ENCODE measurements at regions not wholly inside any gene's neighbourhood (a gene's known extent, or its start where the extent isn't known, plus 50 kb on each side); places are given as distances from the start of the nearest gene placed in this dataset.
"Not testable (repeated sequence)": the region's sequence is repeated elsewhere in the genome, so short reads cannot be mapped to it uniquely, and the experiment has no call there.

DNA sequence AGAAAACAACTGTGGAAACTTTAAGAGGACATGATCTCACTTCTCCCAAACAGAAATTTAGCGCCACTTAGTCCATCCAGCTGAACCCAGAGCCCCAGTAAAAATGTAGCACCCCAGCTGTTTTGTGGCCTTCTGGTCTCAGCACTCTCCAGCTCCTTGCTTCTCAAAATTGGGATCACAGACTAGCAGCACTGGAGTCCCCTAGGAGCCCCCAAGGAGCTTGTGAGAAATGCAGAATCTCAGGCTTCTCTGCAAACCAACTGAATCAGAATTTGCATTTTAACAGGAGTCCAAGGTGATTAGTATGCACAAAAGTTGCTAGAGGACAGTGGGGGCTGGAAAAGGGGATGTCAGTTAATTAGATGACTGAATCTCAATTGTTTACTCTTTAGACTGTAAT is 89.8 kb upstream of the FIBIN start:
- peak; percentile 36 for DNase-seq

GRCh38 chr11:26904801-26905200 is 89.1 kb upstream of the FIBIN start:
- DNase-seq: no peak

DNA sequence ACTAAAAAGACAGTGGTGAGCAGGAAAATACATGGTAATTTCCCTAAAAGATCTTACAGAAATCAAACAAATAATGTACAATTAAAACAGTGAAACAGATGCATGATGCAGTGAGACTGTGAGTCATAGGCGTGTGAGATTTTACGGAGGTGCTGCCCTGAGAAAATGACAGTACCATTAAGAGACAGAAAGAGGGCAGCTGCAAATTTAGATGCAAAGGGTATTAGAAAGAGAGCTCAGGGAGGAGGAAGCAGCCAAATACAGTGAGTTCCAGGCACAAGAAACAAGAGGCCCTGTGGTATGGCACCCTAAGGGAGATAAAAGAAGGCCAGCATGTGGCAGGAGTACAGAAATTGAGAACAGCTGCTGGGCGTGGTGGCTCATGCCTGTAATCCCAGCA is 88.5 kb upstream of the FIBIN start:
- DNase-seq: no peak

DNA sequence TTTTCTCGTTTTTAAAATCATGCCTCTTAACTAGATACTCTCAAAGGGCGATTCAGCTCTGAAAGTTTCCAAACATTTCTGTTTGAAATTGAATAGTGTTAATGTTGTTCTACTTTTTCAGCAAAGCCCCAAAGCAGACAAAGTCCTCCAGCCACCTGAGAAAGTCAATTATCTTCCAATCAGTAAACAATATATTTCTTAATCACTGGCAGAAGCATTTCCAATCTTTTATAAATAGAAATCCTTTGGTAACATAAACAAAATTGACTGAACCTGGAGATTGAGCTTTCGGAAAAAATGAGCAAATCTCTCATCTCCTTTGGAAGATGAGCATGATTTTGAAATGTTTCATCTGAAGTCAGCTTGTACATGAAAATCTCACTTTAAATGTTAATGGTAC is 84.4 kb upstream of the FIBIN start:
- DNase-seq: no peak

- DNase-seq: no peak
Observed at GRCh38 chr11:26909991-26910591, 83.8 kb upstream of the FIBIN start.

- peak; percentile 97 for DNase-seq
Observed at GRCh38 chr11:26914968-26915367, 78.9 kb upstream of the FIBIN start.

GRCh38 chr11:26916805-26917204 is 77.1 kb upstream of the FIBIN start:
- DNase-seq: no peak

DNA sequence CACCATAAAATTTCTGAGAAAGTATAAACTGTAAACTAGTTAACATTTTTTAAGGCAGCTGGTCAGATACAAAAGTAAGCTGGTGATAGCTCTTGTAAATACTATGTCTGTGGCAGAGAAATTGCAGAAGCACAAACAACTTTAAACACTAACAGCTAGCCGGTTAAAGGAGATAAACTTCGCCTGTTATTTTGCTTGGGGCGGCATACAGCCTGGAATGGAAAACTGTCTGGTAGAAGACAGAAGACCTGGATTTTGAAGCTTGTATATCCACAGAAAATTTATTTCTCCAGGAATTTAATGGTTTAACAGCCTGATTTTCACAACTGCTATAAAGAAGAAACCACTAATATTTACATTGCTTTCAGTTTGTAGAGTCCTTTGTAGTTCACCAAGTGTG is 65.3 kb upstream of the FIBIN start:
- DNase-seq: no peak

DNA sequence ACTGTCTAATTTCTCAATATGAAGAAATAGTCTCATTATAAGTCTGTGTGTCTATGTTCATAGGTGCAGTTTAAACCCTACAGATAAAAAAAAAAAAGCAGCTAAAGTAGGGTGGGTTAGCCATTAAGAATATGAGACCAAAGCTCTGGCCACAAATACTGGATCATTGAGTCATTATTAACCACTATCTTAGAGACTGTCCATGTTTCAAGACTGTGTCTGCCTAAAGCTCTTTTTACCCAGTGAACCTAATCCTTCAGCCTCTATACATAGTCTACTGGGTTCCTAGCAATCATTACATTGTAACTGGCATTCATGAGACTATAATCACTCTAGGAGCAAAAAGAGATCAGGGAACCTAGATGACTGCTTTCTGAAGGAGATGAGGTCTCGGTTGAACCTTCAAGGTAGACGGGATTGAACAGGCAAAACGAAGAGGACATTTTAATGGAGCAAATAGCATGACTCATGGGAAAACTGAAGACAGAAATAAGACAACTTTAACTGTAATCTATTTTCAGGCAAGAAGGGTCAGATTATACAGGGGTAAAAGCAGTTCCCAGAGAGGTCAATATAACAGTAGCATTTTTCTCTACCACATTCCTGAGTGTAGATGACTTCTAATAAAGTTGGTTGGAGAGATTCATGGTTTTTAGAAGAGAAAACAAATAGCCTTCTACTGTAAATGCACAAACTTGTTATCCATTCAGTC is 64.0 kb upstream of the FIBIN start:
- no peak for DNase-seq

DNA sequence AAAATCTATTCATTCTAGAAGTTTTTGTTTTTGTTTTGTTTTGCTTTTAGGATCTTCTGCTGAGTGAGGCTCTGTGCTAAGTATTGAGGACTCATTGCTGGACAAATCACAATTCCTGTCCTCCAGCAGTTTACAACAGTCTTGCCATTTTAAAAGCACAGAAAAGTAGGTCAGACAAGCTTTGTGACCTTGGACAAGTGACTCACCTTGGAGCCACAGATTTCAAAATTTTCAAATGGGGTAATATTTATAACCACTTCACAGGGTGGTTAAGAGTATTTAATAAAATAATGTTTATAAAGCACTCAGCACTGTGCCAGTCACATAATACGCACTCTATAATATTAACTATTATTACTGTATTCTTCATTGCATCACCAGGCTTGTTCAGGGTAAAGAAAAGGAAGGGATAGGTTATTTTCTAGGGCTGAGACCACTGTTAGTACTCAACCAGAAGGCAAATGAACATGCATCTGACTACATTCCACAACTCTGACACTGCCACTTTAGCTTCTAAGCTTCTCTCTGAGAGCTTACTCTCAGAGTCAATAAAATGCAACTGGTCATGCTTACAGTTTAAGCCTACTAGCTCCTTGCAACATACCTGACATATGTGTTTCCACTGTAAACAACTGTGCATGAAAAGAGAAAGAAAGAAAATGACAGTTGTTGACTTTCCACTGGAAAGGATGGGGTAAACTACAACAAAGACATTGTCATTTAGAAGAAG is 63.2 kb upstream of the FIBIN start:
- no peak for DNase-seq

- DNase-seq: no peak
Observed at GRCh38 chr11:26931248-26931631, 62.7 kb upstream of the FIBIN start.

GRCh38 chr11:26931881-26932280 is 62.0 kb upstream of the FIBIN start:
- no peak for DNase-seq

DNA sequence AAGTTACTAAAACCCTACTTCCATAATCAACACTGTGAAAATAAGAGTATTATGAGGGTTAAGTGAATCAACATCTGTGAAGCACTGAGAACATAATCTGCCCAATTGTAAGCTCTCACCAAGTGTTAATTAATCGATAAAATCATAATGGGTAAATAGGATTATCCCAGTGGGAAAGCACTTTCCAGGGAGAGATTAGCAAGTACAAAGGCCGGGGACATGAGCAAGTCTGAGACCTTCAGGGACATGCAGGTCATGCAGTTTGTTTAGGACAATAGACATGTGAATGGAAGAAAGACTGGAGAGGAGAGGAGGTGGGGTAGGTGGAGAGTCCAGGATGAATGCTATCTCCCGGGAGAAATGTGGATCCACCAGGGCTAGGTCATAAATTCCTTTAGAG is 57.8 kb upstream of the FIBIN start:
- no peak for DNase-seq

GRCh38 chr11:26937386-26937785 is 56.5 kb upstream of the FIBIN start:
- no peak for DNase-seq

DNA sequence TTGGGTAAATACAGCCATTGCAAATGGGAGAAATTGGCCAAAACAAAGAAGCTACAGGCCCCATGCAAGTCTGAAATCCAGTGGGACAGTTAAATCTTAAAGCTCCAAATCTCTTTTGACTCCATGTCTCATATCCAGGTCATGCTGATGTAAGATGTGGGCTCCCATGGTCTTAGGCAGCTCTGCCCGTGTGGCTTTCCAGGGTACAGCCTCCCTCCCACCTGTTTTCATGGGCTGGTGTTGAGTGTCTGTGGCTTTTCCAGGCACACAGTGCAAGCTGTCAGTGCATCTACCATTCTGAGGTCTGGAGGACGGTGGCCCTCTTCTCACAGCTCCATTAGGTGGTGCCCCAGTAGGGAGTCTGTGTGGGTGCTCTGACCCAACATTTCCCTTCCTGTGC is 53.4 kb upstream of the FIBIN start:
- not testable (repeated sequence) for DNase-seq

DNA sequence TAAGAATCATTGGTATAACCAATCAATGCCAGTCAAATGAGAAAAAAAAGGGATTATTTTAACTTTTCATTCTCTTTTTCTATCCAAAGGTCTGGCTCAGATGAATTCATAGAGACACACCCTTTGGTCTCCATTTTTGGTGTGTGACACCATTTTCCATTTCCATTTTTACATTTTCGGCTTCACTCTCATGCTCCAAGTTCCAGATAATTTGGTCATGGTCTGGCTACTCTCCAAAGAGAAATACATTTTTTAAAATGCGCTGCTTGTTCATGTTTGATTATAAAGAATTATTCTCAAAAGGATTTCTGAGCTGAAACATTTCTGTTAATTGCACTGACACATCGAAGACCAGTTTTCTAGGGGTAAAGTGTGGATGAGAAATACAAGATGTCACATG is 51.6 kb upstream of the FIBIN start:
- no peak for DNase-seq

DNA sequence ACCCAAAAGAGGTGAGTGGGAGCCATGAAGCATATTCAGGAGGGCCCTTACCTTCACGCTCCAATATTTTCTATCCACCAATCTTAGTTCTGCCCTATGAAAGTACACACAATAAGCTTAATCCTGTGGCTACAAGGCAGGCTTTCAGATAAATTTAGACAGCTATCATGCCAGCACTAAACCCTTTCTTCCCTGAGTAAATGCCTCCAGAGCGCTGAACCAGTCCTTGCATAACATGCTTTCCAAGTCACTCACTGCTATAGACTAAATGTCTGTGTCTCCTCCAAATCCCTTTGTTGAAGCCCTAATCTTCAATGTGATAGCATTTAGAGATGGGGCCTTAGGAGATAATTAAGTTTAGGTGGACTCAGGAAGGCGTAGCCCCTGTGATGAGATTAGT is 50.3 kb upstream of the FIBIN start:
- no peak for DNase-seq
